Stimulated activated naive CD8-positive, alpha-beta T cell treated with anti-CD3 and anti-CD28 coated beads, Interleukin-15, amount 100 ng/mL, for 72 hours (primary cell): ENCODE measurements at regions not wholly inside any gene's neighbourhood (a gene's known extent, or its start where the extent isn't known, plus 50 kb on each side); places are given as distances from the start of the nearest gene placed in this dataset.

ENCODE experiments used
- ATAC-seq: fragments of 150-1000 bp; cut with Tn5 transposase; 2 replicates; pipeline ENCODE4 v1.10.0; 2021; ENCODE audit warnings: mild to moderate bottlenecking, moderate library complexity
- DNase-seq, 2 donors: peaks; one replicate each; pipeline ENCODE4 v3.0.0; 2021 to 2022
- H3K27ac Mint-ChIP-seq, 2 donors: one replicate each; pipeline ENCODE4 v1.8.0; 2022; ENCODE audit warnings: mild to moderate bottlenecking in 2 of 2, mixed read lengths in 2 of 2, moderate library complexity in 2 of 2
- H3K27me3 Mint-ChIP-seq: one replicate; pipeline ENCODE4 v1.8.0; 2022; ENCODE audit warnings: mixed read lengths
- H3K4me1 Mint-ChIP-seq: one replicate; pipeline ENCODE4 v1.8.0; 2022; ENCODE audit warnings: mild to moderate bottlenecking, mixed read lengths
- H3K4me3 Mint-ChIP-seq, 2 donors: one replicate each; pipeline ENCODE4 v1.8.0; 2022; ENCODE audit warnings: mild to moderate bottlenecking in 2 of 2, mixed read lengths in 2 of 2, moderate library complexity in 1 of 2
- H3K9me3 Mint-ChIP-seq, 2 donors: one replicate each; pipeline ENCODE4 v1.8.0; 2022; ENCODE audit warnings: mixed read lengths in 2 of 2

DNA sequence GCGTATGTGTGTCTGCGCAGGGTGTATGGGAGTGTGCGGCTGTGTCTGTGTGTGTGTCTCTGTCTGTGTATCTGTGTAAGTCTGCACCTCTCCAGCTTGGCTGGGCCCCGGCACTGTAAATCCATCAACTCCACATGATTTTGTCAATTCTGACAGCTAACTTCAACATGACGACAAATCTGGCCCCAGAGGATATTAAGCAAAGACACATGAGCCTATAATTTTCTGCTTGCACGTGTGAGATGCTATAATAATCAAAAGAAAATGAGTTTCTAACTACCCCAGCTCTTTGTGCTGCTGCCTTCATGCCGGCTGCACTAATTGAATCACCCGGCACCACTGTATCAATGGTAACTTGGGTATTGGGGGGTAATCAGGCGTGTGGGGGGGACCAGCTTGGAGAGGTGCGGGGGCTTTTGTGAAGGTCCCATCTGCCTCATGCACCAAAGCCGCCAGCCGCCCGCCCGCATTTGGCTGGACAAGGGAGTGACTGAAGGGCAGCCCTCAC, 57.6 kb upstream of the LHX1 start:
- ATAC-seq: no peak
- Mint-ChIP-seq H3K4me1 (peaks cover 4% of the 10 kb centered on the region), H3K4me3 (no peak overlapping the region)

GRCh38 chr17:36880268-36880905, 56.9 kb upstream of the LHX1 start:
- no peak overlapping the region for H3K4me3 Mint-ChIP-seq
- ATAC-seq: no peak
- DNase-seq: no peak
- peaks cover 7 to 12% of the 10 kb centered on the region in 2 donors for H3K9me3 Mint-ChIP-seq
- H3K27ac Mint-ChIP-seq: no peak overlapping the region
- H3K4me1 Mint-ChIP-seq: peaks cover 5% of the 10 kb centered on the region
- H3K27me3 Mint-ChIP-seq: peaks cover 44% of the 10 kb centered on the region

More for the DNA sequence above, 57.6 kb upstream of the LHX1 start:
- H3K9me3 Mint-ChIP-seq: peaks cover 7 to 12% of the 10 kb centered on the region in 2 donors
- no peak overlapping the region for H3K27ac Mint-ChIP-seq
- DNase-seq: no peak
- peaks cover 37% of the 10 kb centered on the region for H3K27me3 Mint-ChIP-seq

GRCh38 chr17:36881323-36881722, 56.0 kb upstream of the LHX1 start:
- ATAC-seq (no peak), DNase-seq (no peak)
- Mint-ChIP-seq H3K4me1 (peaks cover 5% of the 10 kb centered on the region), H3K4me3 (no peak overlapping the region), H3K27me3 (peaks cover 53% of the 10 kb centered on the region), H3K27ac (no peak overlapping the region), H3K9me3 (peaks cover 7 to 12% of the 10 kb centered on the region in 2 donors)

DNA sequence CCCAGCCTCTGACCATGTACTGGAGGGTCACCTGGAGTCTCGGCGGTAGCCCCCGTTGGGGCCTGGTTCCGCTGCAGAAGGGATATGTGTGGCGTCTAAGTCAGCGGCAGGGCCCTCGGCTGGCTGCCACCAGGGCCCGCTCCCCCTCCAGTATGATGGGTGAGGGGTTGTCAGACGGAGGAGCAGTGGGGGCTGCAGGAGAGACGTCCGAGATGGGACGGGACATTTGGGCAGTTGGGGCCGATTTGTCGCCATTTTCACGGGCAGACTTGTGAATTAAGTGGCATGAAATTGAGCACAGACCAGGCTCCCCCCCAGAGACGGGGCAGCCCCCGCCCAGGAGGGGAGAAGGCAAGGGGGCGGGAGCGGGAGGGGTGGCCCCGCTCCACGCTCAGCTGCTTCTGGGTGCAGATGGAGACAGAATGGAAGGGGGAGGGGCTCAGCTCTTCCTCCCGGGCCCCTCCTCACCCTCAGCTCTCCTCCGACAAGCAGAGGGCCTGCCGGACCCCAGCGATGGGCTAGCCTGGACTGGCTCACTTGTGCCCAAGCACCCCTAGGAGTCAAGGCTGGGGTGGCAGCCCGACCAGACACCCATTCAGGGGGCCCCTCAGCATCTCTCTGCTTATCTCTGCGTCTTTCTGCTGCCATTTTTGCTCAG, 52.7 kb upstream of the LHX1 start:
- DNase-seq (no peak), ATAC-seq (no peak)
- Mint-ChIP-seq H3K27me3 (peaks cover 56% of the 10 kb centered on the region), H3K9me3 (peaks cover 7 to 12% of the 10 kb centered on the region in 2 donors), H3K4me1 (peaks cover 5% of the 10 kb centered on the region), H3K4me3 (no peak overlapping the region), H3K27ac (peak overlapping the region in 1 of 2 donors; percentile 10)

GRCh38 chr17:36885153-36885735, 52.0 kb upstream of the LHX1 start:
- Mint-ChIP-seq H3K4me3 (no peak overlapping the region), H3K27me3 (peaks cover 58% of the 10 kb centered on the region), H3K9me3 (peaks cover 7 to 12% of the 10 kb centered on the region in 2 donors)

GRCh38 chr17:36885771-36886377, 51.4 kb upstream of the LHX1 start:
- ATAC-seq (no peak), DNase-seq (no peak)
- Mint-ChIP-seq H3K27ac (no peak overlapping the region), H3K9me3 (peaks cover 7 to 10% of the 10 kb centered on the region in 2 donors), H3K4me3 (no peak overlapping the region), H3K27me3 (peaks cover 62% of the 10 kb centered on the region), H3K4me1 (peaks cover 5% of the 10 kb centered on the region)

More at GRCh38 chr17:36885153-36885735, 52.0 kb upstream of the LHX1 start:
- DNase-seq (no peak), ATAC-seq (no peak)
- no peak overlapping the region for H3K27ac Mint-ChIP-seq
- peaks cover 5% of the 10 kb centered on the region for H3K4me1 Mint-ChIP-seq
